Loucy (cell line): ENCODE measurements at regions not wholly inside any gene's neighbourhood (a gene's known extent, or its start where the extent isn't known, plus 50 kb on each side); places are given as distances from the start of the nearest gene placed in this dataset.

Source experiments
- H2AFZ ChIP-seq: fragments of 200-600 bp; sonication (generic); 2 replicates; pipeline ENCODE4 v1.6.0; 2016; ENCODE audit warnings: antibody characterized with exemption, mild to moderate bottlenecking, low read length, moderate library complexity
- H3F3A ChIP-seq: fragments of 200-600 bp; 2 replicates; pipeline ENCODE4 v1.6.0; 2016; ENCODE audit warnings: antibody characterized with exemption, low read depth, mild to moderate bottlenecking
- H3K27me3 ChIP-seq: fragments of 200-600 bp; sonication (generic); 2 replicates; pipeline ENCODE4 v1.6.1; 2014; ENCODE audit warnings: low read length, mild to moderate bottlenecking; ENCODE audit not compliant: insufficient read depth, poor library complexity, severe bottlenecking
- H3K36me3 ChIP-seq: fragments of 200-600 bp; sonication (generic); 2 replicates; pipeline ENCODE4 v1.6.1; 2016; ENCODE audit warnings: low read length; ENCODE audit not compliant: insufficient read depth
- H3K4me1 ChIP-seq: fragments of 200-600 bp; sonication (generic); 2 replicates; pipeline ENCODE4 v1.5.1; 2014; ENCODE audit warnings: low read length, mild to moderate bottlenecking; ENCODE audit not compliant: insufficient read depth, poor library complexity, severe bottlenecking
- H3K4me2 ChIP-seq: fragments of 200-600 bp; sonication (generic); 2 replicates; pipeline ENCODE4 v1.6.0; 2014; ENCODE audit warnings: antibody characterized with exemption, low read length, low read depth, mild to moderate bottlenecking; ENCODE audit not compliant: poor library complexity, severe bottlenecking
- H3K4me3 ChIP-seq: fragments of 200-600 bp; sonication (generic); 2 replicates; pipeline ENCODE4 v1.5.1; 2014; ENCODE audit warnings: low read length, mild to moderate bottlenecking, mixed read lengths; ENCODE audit not compliant: poor library complexity, severe bottlenecking
- H3K79me2 ChIP-seq: fragments of 200-600 bp; sonication (generic); 2 replicates; pipeline ENCODE4 v1.6.1; 2014; ENCODE audit warnings: low read length; ENCODE audit not compliant: insufficient read depth
- H3K9ac ChIP-seq: fragments of 200-600 bp; sonication (generic); 2 replicates; pipeline ENCODE4 v1.6.0; 2014; ENCODE audit warnings: mild to moderate bottlenecking, low read depth, low read length, moderate library complexity; ENCODE audit not compliant: poor library complexity, severe bottlenecking
- H3K9me2 ChIP-seq: fragments of 200-600 bp; sonication (generic); replicated peaks from 2 replicates; pipeline ENCODE4 v1.6.1; 2016; ENCODE audit warnings: low read depth, low read length, mixed read lengths
- H3K9me3 ChIP-seq: fragments of 200-600 bp; sonication (generic); 2 replicates; pipeline ENCODE4 v1.6.1; 2014; ENCODE audit warnings: mild to moderate bottlenecking, antibody characterized with exemption, low read length, low read depth; ENCODE audit not compliant: insufficient read depth
- H4K20me1 ChIP-seq: fragments of 200-600 bp; sonication (generic); 2 replicates; pipeline ENCODE4 v1.6.0; 2014; ENCODE audit warnings: antibody characterized with exemption, low read length, mild to moderate bottlenecking; ENCODE audit not compliant: insufficient read depth, poor library complexity, severe bottlenecking
- CTCF ChIP-seq: fragments of 200-600 bp; sonication (generic); conservative IDR thresholded peaks from 2 replicates; pipeline ENCODE4 v1.5.1; 2014; ENCODE audit warnings: mild to moderate bottlenecking, antibody characterized with exemption, low read length
- EZH2phosphoT487 ChIP-seq: fragments of 200-600 bp; IDR thresholded peaks from 2 replicates; pipeline ENCODE4 v1.6.1; 2018; ENCODE audit warnings: antibody characterized with exemption, mild to moderate bottlenecking, moderate library complexity, borderline replicate concordance

- no peaks in the 10 kb centered on the region for H4K20me1 ChIP-seq
- no peaks in the 10 kb centered on the region for H3K79me2 ChIP-seq
- H3K9ac ChIP-seq = no peak overlapping the region
- H3K9me3 ChIP-seq = no peaks in the 10 kb centered on the region
- no peaks in the 10 kb centered on the region for H3K27me3 ChIP-seq
- TF ChIP-seq CTCF = no peak
- TF ChIP-seq EZH2phosphoT487 = no peak
- no peaks in the 10 kb centered on the region for H3K4me1 ChIP-seq
- H2AFZ ChIP-seq = no peak overlapping the region
- no peaks in the 10 kb centered on the region for H3K9me2 ChIP-seq
- H3K4me3 ChIP-seq = no peak overlapping the region
- no peaks in the 10 kb centered on the region for H3F3A ChIP-seq
- H3K36me3 ChIP-seq = no peaks in the 10 kb centered on the region
- H3K4me2 ChIP-seq = no peak overlapping the region
Measured at GRCh38 chr5:34486849-34487158, 169.3 kb upstream of the RAI14 start.

- Histone ChIP-seq H3K27me3 (no peaks in the 10 kb centered on the region), H3K9ac (no peak overlapping the region), H4K20me1 (no peaks in the 10 kb centered on the region), H3K4me1 (no peaks in the 10 kb centered on the region), H3F3A (no peaks in the 10 kb centered on the region), H3K79me2 (no peaks in the 10 kb centered on the region), H3K9me3 (no peaks in the 10 kb centered on the region), H3K4me3 (no peak overlapping the region), H3K4me2 (no peak overlapping the region), H2AFZ (no peak overlapping the region), H3K36me3 (no peaks in the 10 kb centered on the region), H3K9me2 (no peaks in the 10 kb centered on the region)
- TF ChIP-seq CTCF = no peak
- TF ChIP-seq EZH2phosphoT487 = no peak
Measured at GRCh38 chr5:34487159-34487879, 168.8 kb upstream of the RAI14 start.

- H3K9ac ChIP-seq = no peak overlapping the region
Measured at GRCh38 chr5:34487956-34488355, 168.2 kb upstream of the RAI14 start.

More at GRCh38 chr5:34487956-34488355, 168.2 kb upstream of the RAI14 start:
- Histone ChIP-seq H4K20me1 (no peaks in the 10 kb centered on the region), H3K9me3 (no peaks in the 10 kb centered on the region), H3K4me2 (no peak overlapping the region), H3K9me2 (no peaks in the 10 kb centered on the region), H3F3A (no peaks in the 10 kb centered on the region), H2AFZ (no peak overlapping the region), H3K4me3 (no peak overlapping the region), H3K36me3 (no peaks in the 10 kb centered on the region), H3K4me1 (no peaks in the 10 kb centered on the region), H3K27me3 (no peaks in the 10 kb centered on the region), H3K79me2 (no peaks in the 10 kb centered on the region)
- TF ChIP-seq EZH2phosphoT487 (no peak), CTCF (no peak)
